ENCODE measurements at regions not wholly inside any gene's neighbourhood (a gene's known extent, or its start where the extent isn't known, plus 50 kb on each side); places are given as distances from the start of the nearest gene placed in this dataset.

- TF ChIP-seq ZNF462 (CRISPR knock-in tag; IDR thresholded peaks at IDR 0.05) (no peak), ETS1 (IDR thresholded peaks at IDR 0.05) (no peak), EZH2phosphoT487 (IDR thresholded peaks at IDR 0.05; ENCODE audit: unreplicated experiment) (no peak), ZNF114 (CRISPR knock-in tag; IDR thresholded peaks at IDR 0.05) (no peak)
- TF ChIP-seq, protein P1, sequence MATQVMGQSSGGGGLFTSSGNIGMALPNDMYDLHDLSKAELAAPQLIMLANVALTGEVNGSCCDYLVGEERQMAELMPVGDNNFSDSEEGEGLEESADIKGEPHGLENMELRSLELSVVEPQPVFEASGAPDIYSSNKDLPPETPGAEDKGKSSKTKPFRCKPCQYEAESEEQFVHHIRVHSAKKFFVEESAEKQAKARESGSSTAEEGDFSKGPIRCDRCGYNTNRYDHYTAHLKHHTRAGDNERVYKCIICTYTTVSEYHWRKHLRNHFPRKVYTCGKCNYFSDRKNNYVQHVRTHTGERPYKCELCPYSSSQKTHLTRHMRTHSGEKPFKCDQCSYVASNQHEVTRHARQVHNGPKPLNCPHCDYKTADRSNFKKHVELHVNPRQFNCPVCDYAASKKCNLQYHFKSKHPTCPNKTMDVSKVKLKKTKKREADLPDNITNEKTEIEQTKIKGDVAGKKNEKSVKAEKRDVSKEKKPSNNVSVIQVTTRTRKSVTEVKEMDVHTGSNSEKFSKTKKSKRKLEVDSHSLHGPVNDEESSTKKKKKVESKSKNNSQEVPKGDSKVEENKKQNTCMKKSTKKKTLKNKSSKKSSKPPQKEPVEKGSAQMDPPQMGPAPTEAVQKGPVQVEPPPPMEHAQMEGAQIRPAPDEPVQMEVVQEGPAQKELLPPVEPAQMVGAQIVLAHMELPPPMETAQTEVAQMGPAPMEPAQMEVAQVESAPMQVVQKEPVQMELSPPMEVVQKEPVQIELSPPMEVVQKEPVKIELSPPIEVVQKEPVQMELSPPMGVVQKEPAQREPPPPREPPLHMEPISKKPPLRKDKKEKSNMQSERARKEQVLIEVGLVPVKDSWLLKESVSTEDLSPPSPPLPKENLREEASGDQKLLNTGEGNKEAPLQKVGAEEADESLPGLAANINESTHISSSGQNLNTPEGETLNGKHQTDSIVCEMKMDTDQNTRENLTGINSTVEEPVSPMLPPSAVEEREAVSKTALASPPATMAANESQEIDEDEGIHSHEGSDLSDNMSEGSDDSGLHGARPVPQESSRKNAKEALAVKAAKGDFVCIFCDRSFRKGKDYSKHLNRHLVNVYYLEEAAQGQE (IDR thresholded peaks at IDR 0.05; ENCODE audit: unreplicated experiment): no peak
Observed at GRCh38 chr22:49564666-49565515, 262.8 kb downstream of the BRD1 start (continued).

Data from GM23338 (cell line).